ENCODE measurements at regions not wholly inside any gene's neighbourhood (a gene's known extent, or its start where the extent isn't known, plus 50 kb on each side); places are given as distances from the start of the nearest gene placed in this dataset.

- no peaks in the 10 kb centered on the region for H3F3A ChIP-seq (ENCODE audit: low read length, unreplicated experiment)
- no peaks in the 10 kb centered on the region for H3K36me3 ChIP-seq (ENCODE audit: low read depth, low read length)
- H3K4me3 ChIP-seq (ENCODE audit: low read length), result no peak overlapping the region
- no TSS peak for BruUV-seq (replicated peaks)
- CTCF ChIA-PET, result no interaction called here
- DNase-seq (no peak), ATAC-seq (no peak)
- no peaks in the 10 kb centered on the region for H4K20me1 ChIP-seq (ENCODE audit: low read length)
- POLR2A ChIA-PET (ENCODE audit: unreplicated experiment), result no interaction called here
- TF ChIP-seq EZH2phosphoT487 (IDR thresholded peaks at IDR 0.05; ENCODE audit: borderline replicate concordance, low read length) (no peak), CTCF (conservative IDR thresholded peaks at IDR 0.05; ENCODE audit: low read depth, low read length) (no peak), EZH2 (IDR thresholded peaks at IDR 0.05; ENCODE audit: low read length, unreplicated experiment) (no peak)
- H2AFZ ChIP-seq (ENCODE audit: low read length), result no peak overlapping the region
- H3K27ac ChIP-seq (ENCODE audit: low read length), result no peak overlapping the region
- H3K27me3 ChIP-seq (ENCODE audit: low read length), result no peaks in the 10 kb centered on the region
- H3K9ac ChIP-seq (ENCODE audit: low read length), result no peak overlapping the region
- no peaks in the 10 kb centered on the region for H3K9me2 ChIP-seq (replicated peaks; ENCODE audit: low read length)
- H3K4me2 ChIP-seq (ENCODE audit: low read length), result no peak overlapping the region
- H3K4me1 ChIP-seq (ENCODE audit: insufficient read depth, low read length), result no peaks in the 10 kb centered on the region
- no peaks in the 10 kb centered on the region for H3K9me3 ChIP-seq (ENCODE audit: low read length)
- no peaks in the 10 kb centered on the region for H3K79me2 ChIP-seq (ENCODE audit: low read length)
- intact Hi-C loops (cut with micrococcal nuclease), result no loop called here
Measured at GRCh38 chr2:76307495-76307894, 596.8 kb upstream of the GCFC2 start.

- TF ChIP-seq CTCF (conservative IDR thresholded peaks at IDR 0.05; ENCODE audit: low read depth, low read length) (no peak), EZH2 (IDR thresholded peaks at IDR 0.05; ENCODE audit: low read length, unreplicated experiment) (no peak), EZH2phosphoT487 (IDR thresholded peaks at IDR 0.05; ENCODE audit: borderline replicate concordance, low read length) (no peak)
- no peaks in the 10 kb centered on the region for H3K9me3 ChIP-seq (ENCODE audit: low read length)
- no peak overlapping the region for H2AFZ ChIP-seq (ENCODE audit: low read length)
- H3K9me2 ChIP-seq (replicated peaks; ENCODE audit: low read length), result no peaks in the 10 kb centered on the region
- ChIA-PET CTCF (no interaction called here), POLR2A (ENCODE audit: unreplicated experiment) (no interaction called here)
- H3K4me3 ChIP-seq (ENCODE audit: low read length), result no peak overlapping the region
- no peak for ATAC-seq
- H3K4me1 ChIP-seq (ENCODE audit: insufficient read depth, low read length), result no peaks in the 10 kb centered on the region
- H3K9ac ChIP-seq (ENCODE audit: low read length), result no peak overlapping the region
- H4K20me1 ChIP-seq (ENCODE audit: low read length), result no peaks in the 10 kb centered on the region
- no peak overlapping the region for H3K27ac ChIP-seq (ENCODE audit: low read length)
- no peak for DNase-seq
- BruUV-seq (replicated peaks), result no TSS peak
- H3K4me2 ChIP-seq (ENCODE audit: low read length), result no peak overlapping the region
- no peaks in the 10 kb centered on the region for H3K27me3 ChIP-seq (ENCODE audit: low read length)
- intact Hi-C loops (cut with micrococcal nuclease), result no loop called here
- no peaks in the 10 kb centered on the region for H3K79me2 ChIP-seq (ENCODE audit: low read length)
- H3F3A ChIP-seq (ENCODE audit: low read length, unreplicated experiment), result no peaks in the 10 kb centered on the region
- H3K36me3 ChIP-seq (ENCODE audit: low read depth, low read length), result no peaks in the 10 kb centered on the region
Measured at GRCh38 chr2:76298041-76298440, 587.3 kb upstream of the GCFC2 start.

GRCh38 chr2:76296438-76296837 lies 585.7 kb upstream of the GCFC2 start:
- TF ChIP-seq EZH2phosphoT487 (IDR thresholded peaks at IDR 0.05; ENCODE audit: borderline replicate concordance, low read length) (no peak), EZH2 (IDR thresholded peaks at IDR 0.05; ENCODE audit: low read length, unreplicated experiment) (no peak), CTCF (conservative IDR thresholded peaks at IDR 0.05; ENCODE audit: low read depth, low read length) (no peak)
- H3K79me2 ChIP-seq (ENCODE audit: low read length), result no peaks in the 10 kb centered on the region
- no peaks in the 10 kb centered on the region for H3K27me3 ChIP-seq (ENCODE audit: low read length)
- no peak overlapping the region for H2AFZ ChIP-seq (ENCODE audit: low read length)
- H3K27ac ChIP-seq (ENCODE audit: low read length), result no peak overlapping the region
- no peaks in the 10 kb centered on the region for H3K9me3 ChIP-seq (ENCODE audit: low read length)
- intact Hi-C loops (cut with micrococcal nuclease), result no loop called here
- H3K4me3 ChIP-seq (ENCODE audit: low read length), result no peak overlapping the region
- H3F3A ChIP-seq (ENCODE audit: low read length, unreplicated experiment), result no peaks in the 10 kb centered on the region
- H3K4me1 ChIP-seq (ENCODE audit: insufficient read depth, low read length), result no peaks in the 10 kb centered on the region
- ChIA-PET CTCF (no interaction called here), POLR2A (ENCODE audit: unreplicated experiment) (no interaction called here)
- no peak overlapping the region for H3K4me2 ChIP-seq (ENCODE audit: low read length)
- no peaks in the 10 kb centered on the region for H3K9me2 ChIP-seq (replicated peaks; ENCODE audit: low read length)
- no peaks in the 10 kb centered on the region for H4K20me1 ChIP-seq (ENCODE audit: low read length)
- no peak overlapping the region for H3K9ac ChIP-seq (ENCODE audit: low read length)
- no TSS peak for BruUV-seq (replicated peaks)
- H3K36me3 ChIP-seq (ENCODE audit: low read depth, low read length), result no peaks in the 10 kb centered on the region
- DNase-seq (no peak), ATAC-seq (no peak)
